Smooth muscle cell (in vitro differentiated cells): ENCODE measurements at regions not wholly inside any gene's neighbourhood (a gene's known extent, or its start where the extent isn't known, plus 50 kb on each side); places are given as distances from the start of the nearest gene placed in this dataset.

Experiments used
- DNase-seq: peaks from one replicate; lab custom pipeline; 2025; ENCODE audit not compliant: unreplicated experiment; lab: John Stamatoyannopoulos, UW
- H2AFZ ChIP-seq: fragments of 200-600 bp; sonication (generic); 2 replicates; pipeline ENCODE4 v1.6.0; 2016; ENCODE audit warnings: antibody characterized with exemption, low read depth, mild to moderate bottlenecking
- H3F3A ChIP-seq: fragments of 200-600 bp; sonication (generic); 2 replicates; pipeline ENCODE4 v1.6.0; 2017; ENCODE audit warnings: antibody characterized with exemption, low read depth
- H3K27ac ChIP-seq: fragments of 200-600 bp; sonication (generic); 2 replicates; pipeline ENCODE4 v1.5.1; 2016; ENCODE audit warnings: low read depth, mild to moderate bottlenecking
- H3K27me3 ChIP-seq: fragments of 200-600 bp; sonication (generic); 2 replicates; pipeline ENCODE4 v1.6.1; 2016; ENCODE audit warnings: low read depth, mild to moderate bottlenecking
- H3K36me3 ChIP-seq: fragments of 200-600 bp; sonication (generic); 2 replicates; pipeline ENCODE4 v1.5.1; 2016; ENCODE audit warnings: low read depth
- H3K4me1 ChIP-seq: fragments of 200-600 bp; sonication (generic); 2 replicates; pipeline ENCODE4 v1.5.1; 2016; ENCODE audit warnings: low read depth
- H3K4me2 ChIP-seq: fragments of 200-600 bp; sonication (generic); 2 replicates; pipeline ENCODE4 v1.6.0; 2016; ENCODE audit warnings: mild to moderate bottlenecking
- H3K4me3 ChIP-seq: fragments of 200-600 bp; sonication (generic); 2 replicates; pipeline ENCODE4 v1.5.1; 2016; ENCODE audit warnings: mild to moderate bottlenecking
- H3K79me2 ChIP-seq: fragments of 200-600 bp; sonication (generic); 2 replicates; pipeline ENCODE4 v1.6.0; 2016; ENCODE audit warnings: low read depth, mild to moderate bottlenecking
- H3K9ac ChIP-seq: fragments of 200-600 bp; sonication (generic); 2 replicates; pipeline ENCODE4 v1.6.0; 2016; ENCODE audit warnings: low read depth
- H3K9me3 ChIP-seq: fragments of 200-600 bp; sonication (generic); replicated peaks from 2 replicates; pipeline ENCODE4 v1.5.1; 2016; ENCODE audit warnings: low read depth
- H4K20me1 ChIP-seq: fragments of 200-600 bp; sonication (generic); 2 replicates; pipeline ENCODE4 v1.6.0; 2016; ENCODE audit warnings: low read depth
- WGBS: methylation state at CpG from one replicate; pipeline ENCODE4 v1.1.7; 2016; ENCODE audit warnings: low lambda C conversion rate; 5-methylcytosine and 5-hydroxymethylcytosine counted together
- TF ChIP-seq, protein P1 (sequence below): fragments of 200-600 bp; sonication (generic); IDR thresholded peaks from 2 replicates; pipeline ENCODE4 v1.5.1; 2017; ENCODE audit warnings: borderline replicate concordance, mild to moderate bottlenecking, antibody characterized with exemption; ENCODE audit not compliant: insufficient read depth, poor library complexity, severe bottlenecking

DNA sequence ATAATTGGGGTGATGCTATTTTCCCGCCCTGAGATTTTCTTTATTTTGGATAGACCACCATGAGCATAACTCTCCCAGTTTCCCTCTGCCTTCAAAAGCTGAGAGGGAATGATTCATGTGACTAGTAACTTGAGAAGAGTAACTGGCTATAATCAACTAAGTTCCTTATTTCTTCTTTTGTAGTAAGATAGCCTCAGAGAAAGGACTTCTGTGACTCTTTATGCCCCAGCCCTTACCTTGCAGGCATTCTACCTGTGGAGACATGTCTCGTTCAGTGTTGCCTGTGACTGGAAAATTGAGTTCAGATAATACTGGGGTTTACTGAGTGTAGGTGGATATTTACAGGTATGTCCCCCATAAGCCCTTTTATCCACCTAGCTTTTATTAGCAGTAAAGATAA lies 715.4 kb upstream of the HS3ST1 start:
- 78% methylated on average over 2 of the region's 2 CpGs for WGBS
- TF ChIP-seq, protein P1, sequence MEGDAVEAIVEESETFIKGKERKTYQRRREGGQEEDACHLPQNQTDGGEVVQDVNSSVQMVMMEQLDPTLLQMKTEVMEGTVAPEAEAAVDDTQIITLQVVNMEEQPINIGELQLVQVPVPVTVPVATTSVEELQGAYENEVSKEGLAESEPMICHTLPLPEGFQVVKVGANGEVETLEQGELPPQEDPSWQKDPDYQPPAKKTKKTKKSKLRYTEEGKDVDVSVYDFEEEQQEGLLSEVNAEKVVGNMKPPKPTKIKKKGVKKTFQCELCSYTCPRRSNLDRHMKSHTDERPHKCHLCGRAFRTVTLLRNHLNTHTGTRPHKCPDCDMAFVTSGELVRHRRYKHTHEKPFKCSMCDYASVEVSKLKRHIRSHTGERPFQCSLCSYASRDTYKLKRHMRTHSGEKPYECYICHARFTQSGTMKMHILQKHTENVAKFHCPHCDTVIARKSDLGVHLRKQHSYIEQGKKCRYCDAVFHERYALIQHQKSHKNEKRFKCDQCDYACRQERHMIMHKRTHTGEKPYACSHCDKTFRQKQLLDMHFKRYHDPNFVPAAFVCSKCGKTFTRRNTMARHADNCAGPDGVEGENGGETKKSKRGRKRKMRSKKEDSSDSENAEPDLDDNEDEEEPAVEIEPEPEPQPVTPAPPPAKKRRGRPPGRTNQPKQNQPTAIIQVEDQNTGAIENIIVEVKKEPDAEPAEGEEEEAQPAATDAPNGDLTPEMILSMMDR = no peak
- Histone ChIP-seq H3K9me3 (no peaks in the 10 kb centered on the region), H3K27ac (peak overlapping the region; percentile 0), H2AFZ (no peak overlapping the region), H3F3A (peaks cover 9% of the 10 kb centered on the region), H3K9ac (no peak overlapping the region), H3K4me3 (no peak overlapping the region), H3K4me1 (no peaks in the 10 kb centered on the region), H3K27me3 (peaks cover 60% of the 10 kb centered on the region), H3K36me3 (no peaks in the 10 kb centered on the region), H4K20me1 (no peaks in the 10 kb centered on the region), H3K79me2 (no peaks in the 10 kb centered on the region), H3K4me2 (no peak overlapping the region)
- no peak for DNase-seq

DNA sequence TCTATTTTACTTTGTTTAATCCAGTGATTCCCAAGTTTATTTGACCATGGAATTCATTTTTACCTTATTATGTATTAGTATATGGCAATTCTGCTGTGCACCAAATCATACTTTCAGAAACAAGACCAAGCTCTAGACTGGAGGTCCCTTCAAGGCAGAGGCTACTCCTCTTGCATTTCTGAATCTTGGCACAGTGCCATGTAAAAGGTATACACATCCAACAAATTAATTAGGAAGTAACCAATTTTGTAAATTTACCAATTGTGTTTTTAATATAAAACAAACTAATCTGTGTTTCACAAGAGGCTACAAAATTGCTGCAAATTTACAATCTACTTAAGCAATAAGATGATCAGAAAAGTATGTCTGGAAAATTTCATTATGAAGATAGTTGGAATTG lies 712.2 kb upstream of the HS3ST1 start:
- Histone ChIP-seq H3K27ac (no peak overlapping the region), H3K36me3 (no peaks in the 10 kb centered on the region), H3K79me2 (no peaks in the 10 kb centered on the region), H4K20me1 (no peaks in the 10 kb centered on the region), H2AFZ (no peak overlapping the region), H3K9ac (no peak overlapping the region), H3K27me3 (peaks cover 82% of the 10 kb centered on the region), H3K4me2 (no peak overlapping the region), H3K9me3 (no peaks in the 10 kb centered on the region), H3F3A (peaks cover 15% of the 10 kb centered on the region), H3K4me1 (no peaks in the 10 kb centered on the region), H3K4me3 (no peak overlapping the region)
- no peak for DNase-seq
- TF ChIP-seq, protein P1 = no peak

GRCh38 chr4:12139296-12139695 lies 710.6 kb upstream of the HS3ST1 start:
- Histone ChIP-seq H2AFZ (no peak overlapping the region), H3K36me3 (no peaks in the 10 kb centered on the region), H3K4me2 (no peak overlapping the region), H3F3A (peaks cover 15% of the 10 kb centered on the region), H3K4me3 (no peak overlapping the region), H4K20me1 (no peaks in the 10 kb centered on the region), H3K79me2 (no peaks in the 10 kb centered on the region), H3K9ac (no peak overlapping the region), H3K9me3 (no peaks in the 10 kb centered on the region), H3K27me3 (peaks cover 72% of the 10 kb centered on the region), H3K27ac (no peak overlapping the region), H3K4me1 (no peaks in the 10 kb centered on the region)
- TF ChIP-seq, protein P1 = no peak
- no peak for DNase-seq
- WGBS = 12% methylated on average over 3 of the region's 3 CpGs

- H2AFZ ChIP-seq = no peak overlapping the region
- no peak overlapping the region for H3K9ac ChIP-seq
- peaks cover 15% of the 10 kb centered on the region for H3F3A ChIP-seq
- no peak for DNase-seq
- H3K4me1 ChIP-seq = no peaks in the 10 kb centered on the region
- no peaks in the 10 kb centered on the region for H4K20me1 ChIP-seq
- no peak overlapping the region for H3K4me2 ChIP-seq
- no peaks in the 10 kb centered on the region for H3K9me3 ChIP-seq
- TF ChIP-seq, protein P1 = no peak
- H3K36me3 ChIP-seq = no peaks in the 10 kb centered on the region
- H3K4me3 ChIP-seq = no peak overlapping the region
- peaks cover 65% of the 10 kb centered on the region for H3K27me3 ChIP-seq
- H3K79me2 ChIP-seq = no peaks in the 10 kb centered on the region
- no peak overlapping the region for H3K27ac ChIP-seq
- 82% methylated on average over 1 of the region's 1 CpG for WGBS
Measured at GRCh38 chr4:12138488-12138887, 709.8 kb upstream of the HS3ST1 start.
